ENCODE measurements at regions not wholly inside any gene's neighbourhood (a gene's known extent, or its start where the extent isn't known, plus 50 kb on each side); places are given as distances from the start of the nearest gene placed in this dataset.

DNA sequence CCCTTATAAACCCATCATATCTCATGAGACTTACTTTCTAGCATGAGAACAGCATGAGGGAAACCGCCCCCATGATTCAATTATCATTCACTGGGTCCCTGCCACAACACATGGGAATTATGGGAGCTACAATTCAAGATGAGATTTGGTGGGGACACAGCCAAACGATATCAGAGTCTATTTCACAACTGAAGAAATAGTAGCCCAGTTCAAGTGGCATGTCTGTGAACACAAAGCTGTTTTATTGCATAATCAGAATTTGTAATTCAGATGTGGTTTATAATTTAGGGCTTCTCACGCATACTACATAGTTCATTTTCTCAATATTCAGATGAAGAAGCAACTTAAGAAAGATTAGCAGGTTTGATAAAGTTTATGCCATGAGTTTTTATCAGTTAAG lies 1188.0 kb upstream of the ALCAM start:
- H3K79me1 ChIP-seq (ENCODE audit: insufficient read depth, low read depth, low read length, poor library complexity, severe bottlenecking) = no peaks in the 10 kb centered on the region
- no peaks in the 10 kb centered on the region for H3K9me3 Mint-ChIP-seq
- no peak overlapping the region for H2BK120ac ChIP-seq (ENCODE audit: low read depth, low read length, poor library complexity, severe bottlenecking)

More for the DNA sequence above, 1188.0 kb upstream of the ALCAM start:
- H3K79me2 ChIP-seq (ENCODE audit: insufficient read depth, low read length) = no peaks in the 10 kb centered on the region
- peaks cover 2% of the 10 kb centered on the region; the same call in 1 of the 2 replicates for H3K4me1 ChIP-seq (ENCODE audit: insufficient read depth, low read length)
- no peak overlapping the region for H3K56ac ChIP-seq (ENCODE audit: insufficient read length, low read depth, low read length)
- H2BK12ac ChIP-seq (ENCODE audit: insufficient read length, low read depth, low read length) = no peak overlapping the region
- H3K4me2 ChIP-seq (ENCODE audit: insufficient read depth, insufficient read length, low read length) = no peak overlapping the region
- H3K14ac ChIP-seq (ENCODE audit: insufficient read depth, low read length) = no peak overlapping the region
- H3K23ac ChIP-seq (ENCODE audit: insufficient read length, low read depth, low read length) = no peak overlapping the region
- H3K18ac ChIP-seq (ENCODE audit: insufficient read length, low read depth, low read length) = no peak overlapping the region
- H3K9ac ChIP-seq (ENCODE audit: extremely low read depth, insufficient read length, low read length) = no peak overlapping the region
- no peak overlapping the region for H2AK5ac ChIP-seq (ENCODE audit: insufficient read length, low read length)
- Mint-ChIP-seq H3K4me1 (peaks cover 8 to 9% of the 10 kb centered on the region in 2 experiments), H3K27me3 (ENCODE audit: low read depth) (no peaks in the 10 kb centered on the region), H3K36me3 (ENCODE audit: insufficient read depth in 1 of 3, low read depth in 3 of 3) (0 out of 7 replicates have a peak, but pooled peaks cover 0 to 1% (median 0%) of the 10 kb centered on the region in 3 experiments), H3K27ac (no peak overlapping the region), H3K4me3 (no peak overlapping the region)
- no peaks in the 10 kb centered on the region for H3K27me3 ChIP-seq (ENCODE audit: insufficient read depth, low read length)
- no peak overlapping the region for H4K5ac ChIP-seq (ENCODE audit: insufficient read length, low read depth, low read length)
- DNase-seq = no peak
- H3K27ac ChIP-seq (ENCODE audit: insufficient read length, low read depth, low read length) = no peak overlapping the region
- no CpG with 5 or more reads among the region's 3 CpGs for WGBS (ENCODE audit: extremely low coverage, insufficient read length, low lambda C conversion rate)
- H3T11ph ChIP-seq (ENCODE audit: low read length) = no peak overlapping the region
- TF ChIP-seq, protein P1, sequence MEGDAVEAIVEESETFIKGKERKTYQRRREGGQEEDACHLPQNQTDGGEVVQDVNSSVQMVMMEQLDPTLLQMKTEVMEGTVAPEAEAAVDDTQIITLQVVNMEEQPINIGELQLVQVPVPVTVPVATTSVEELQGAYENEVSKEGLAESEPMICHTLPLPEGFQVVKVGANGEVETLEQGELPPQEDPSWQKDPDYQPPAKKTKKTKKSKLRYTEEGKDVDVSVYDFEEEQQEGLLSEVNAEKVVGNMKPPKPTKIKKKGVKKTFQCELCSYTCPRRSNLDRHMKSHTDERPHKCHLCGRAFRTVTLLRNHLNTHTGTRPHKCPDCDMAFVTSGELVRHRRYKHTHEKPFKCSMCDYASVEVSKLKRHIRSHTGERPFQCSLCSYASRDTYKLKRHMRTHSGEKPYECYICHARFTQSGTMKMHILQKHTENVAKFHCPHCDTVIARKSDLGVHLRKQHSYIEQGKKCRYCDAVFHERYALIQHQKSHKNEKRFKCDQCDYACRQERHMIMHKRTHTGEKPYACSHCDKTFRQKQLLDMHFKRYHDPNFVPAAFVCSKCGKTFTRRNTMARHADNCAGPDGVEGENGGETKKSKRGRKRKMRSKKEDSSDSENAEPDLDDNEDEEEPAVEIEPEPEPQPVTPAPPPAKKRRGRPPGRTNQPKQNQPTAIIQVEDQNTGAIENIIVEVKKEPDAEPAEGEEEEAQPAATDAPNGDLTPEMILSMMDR (conservative IDR thresholded peaks at IDR 0.05) = no peak
- H2BK15ac ChIP-seq (ENCODE audit: low read depth, low read length) = no peak overlapping the region
- no peaks in the 10 kb centered on the region for H3K9me3 ChIP-seq (ENCODE audit: control insufficient read depth, low read depth, low read length)
- H4K91ac ChIP-seq (ENCODE audit: insufficient read length, low read depth, low read length) = no peak overlapping the region
- no peak overlapping the region for H3K4ac ChIP-seq (ENCODE audit: low read depth, low read length)
- no peak overlapping the region for H2BK5ac ChIP-seq (ENCODE audit: insufficient read length, low read length)
- no peaks in the 10 kb centered on the region for H4K20me1 ChIP-seq (ENCODE audit: control insufficient read depth, insufficient read depth, insufficient read length)
- H3K23me2 ChIP-seq (ENCODE audit: insufficient read length, low read depth, low read length, poor library complexity, severe bottlenecking) = no peaks in the 10 kb centered on the region
- H2BK20ac ChIP-seq (ENCODE audit: low read depth, low read length, poor library complexity, severe bottlenecking) = no peak overlapping the region
- H4K8ac ChIP-seq (replicated peaks; ENCODE audit: insufficient read length, low read depth, low read length) = no peak overlapping the region
- no peak overlapping the region for H2AFZ ChIP-seq (ENCODE audit: low read length)
